K562 (cell line): ENCODE measurements at regions not wholly inside any gene's neighbourhood (a gene's known extent, or its start where the extent isn't known, plus 50 kb on each side); places are given as distances from the start of the nearest gene placed in this dataset.

Source experiments
- CHD7 ChIP-seq: fragments of 200-600 bp; sonication (generic); IDR thresholded peaks from one replicate; pipeline ENCODE4 v1.6.1; 2012; ENCODE audit warnings: mild to moderate bottlenecking, low read depth, low read length, inconsistent platforms
- DACH1 ChIP-seq: fragments of 450-650 bp; IDR thresholded peaks from 2 replicates; pipeline ENCODE4 v1.6.1; 2018; ENCODE audit not compliant: partially characterized antibody
- HSF4 ChIP-seq: fragments of 250-450 bp; sonication (Bioruptor Pico); IDR thresholded peaks from 2 replicates; pipeline ENCODE4 v2.1.2; 2022; ENCODE audit warnings: mild to moderate bottlenecking, moderate library complexity, borderline replicate concordance
- SPI1 ChIP-seq: IDR thresholded peaks from 2 replicates; pipeline ENCODE4 v1.6.1; 2011; ENCODE audit warnings: low read depth, low read length, control low read depth, borderline replicate concordance
- TAL1 ChIP-seq: fragments of 450-650 bp; IDR thresholded peaks from 2 replicates; pipeline ENCODE4 v1.6.1; 2016; ENCODE audit warnings: mild to moderate bottlenecking
- ZBTB8A ChIP-seq: fragments of 450-650 bp; IDR thresholded peaks from 2 replicates; pipeline ENCODE4 v1.6.1; 2018; ENCODE audit warnings: mild to moderate bottlenecking, moderate library complexity; ENCODE audit not compliant: partially characterized antibody
- ZFP36 ChIP-seq: fragments of 150-350 bp; IDR thresholded peaks from 2 replicates; pipeline ENCODE4 v1.6.1; 2018; ENCODE audit warnings: low read length, low read depth; ENCODE audit not compliant: partially characterized antibody
- ZFPM2 ChIP-seq: fragments of 250-450 bp; sonication (Bioruptor Pico); IDR thresholded peaks from 2 replicates; pipeline ENCODE4 v1.5.1; 2022; ENCODE audit warnings: mild to moderate bottlenecking
- ZNF507 ChIP-seq: conservative IDR thresholded peaks from 2 replicates; pipeline ENCODE4 v1.6.1; 2017; ENCODE audit warnings: missing genetic modification characterization, missing compliant biosample characterization
- ZNF57 ChIP-seq: fragments of 450-650 bp; formaldehyde crosslinking; IDR thresholded peaks from 2 replicates; pipeline ENCODE4 v1.4.0; 2020; ENCODE audit warnings: mild to moderate bottlenecking, moderate library complexity
- TF ChIP-seq, protein P1 (sequence below): fragments of 200-400 bp; formaldehyde crosslinking; IDR thresholded peaks from 2 replicates; pipeline ENCODE4 v1.6.1; 2017; ENCODE audit warnings: mild to moderate bottlenecking, low read depth, low read length, moderate library complexity
- TF ChIP-seq, protein P2 (sequence below): IDR thresholded peaks from 2 replicates; pipeline ENCODE4 v1.6.1; 2014; ENCODE audit warnings: antibody characterized with exemption

DNA sequence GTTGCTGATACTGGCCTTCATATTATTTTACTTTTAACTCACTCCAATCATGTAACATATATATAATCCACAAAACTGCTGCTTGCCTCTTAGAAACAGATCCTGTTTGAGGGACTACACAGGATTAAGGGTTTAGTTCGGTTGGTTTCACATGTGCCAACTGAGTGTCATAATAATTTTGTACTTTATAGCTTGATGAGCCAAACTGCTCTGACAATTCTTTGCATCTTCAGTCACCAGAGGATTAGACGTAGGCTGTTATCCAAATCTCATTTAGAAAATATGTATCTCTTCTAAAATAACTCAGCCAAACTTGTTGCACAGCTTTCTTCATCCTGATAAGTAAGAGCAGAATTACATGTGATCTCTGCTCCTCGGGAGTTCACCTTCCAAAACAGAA lies 643.6 kb upstream of the PTCHD4 start (continued):
- no peak for TF ChIP-seq CHD7
- TF ChIP-seq, protein P1, sequence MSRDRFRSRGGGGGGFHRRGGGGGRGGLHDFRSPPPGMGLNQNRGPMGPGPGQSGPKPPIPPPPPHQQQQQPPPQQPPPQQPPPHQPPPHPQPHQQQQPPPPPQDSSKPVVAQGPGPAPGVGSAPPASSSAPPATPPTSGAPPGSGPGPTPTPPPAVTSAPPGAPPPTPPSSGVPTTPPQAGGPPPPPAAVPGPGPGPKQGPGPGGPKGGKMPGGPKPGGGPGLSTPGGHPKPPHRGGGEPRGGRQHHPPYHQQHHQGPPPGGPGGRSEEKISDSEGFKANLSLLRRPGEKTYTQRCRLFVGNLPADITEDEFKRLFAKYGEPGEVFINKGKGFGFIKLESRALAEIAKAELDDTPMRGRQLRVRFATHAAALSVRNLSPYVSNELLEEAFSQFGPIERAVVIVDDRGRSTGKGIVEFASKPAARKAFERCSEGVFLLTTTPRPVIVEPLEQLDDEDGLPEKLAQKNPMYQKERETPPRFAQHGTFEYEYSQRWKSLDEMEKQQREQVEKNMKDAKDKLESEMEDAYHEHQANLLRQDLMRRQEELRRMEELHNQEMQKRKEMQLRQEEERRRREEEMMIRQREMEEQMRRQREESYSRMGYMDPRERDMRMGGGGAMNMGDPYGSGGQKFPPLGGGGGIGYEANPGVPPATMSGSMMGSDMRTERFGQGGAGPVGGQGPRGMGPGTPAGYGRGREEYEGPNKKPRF: no peak
- TF ChIP-seq, protein P2, sequence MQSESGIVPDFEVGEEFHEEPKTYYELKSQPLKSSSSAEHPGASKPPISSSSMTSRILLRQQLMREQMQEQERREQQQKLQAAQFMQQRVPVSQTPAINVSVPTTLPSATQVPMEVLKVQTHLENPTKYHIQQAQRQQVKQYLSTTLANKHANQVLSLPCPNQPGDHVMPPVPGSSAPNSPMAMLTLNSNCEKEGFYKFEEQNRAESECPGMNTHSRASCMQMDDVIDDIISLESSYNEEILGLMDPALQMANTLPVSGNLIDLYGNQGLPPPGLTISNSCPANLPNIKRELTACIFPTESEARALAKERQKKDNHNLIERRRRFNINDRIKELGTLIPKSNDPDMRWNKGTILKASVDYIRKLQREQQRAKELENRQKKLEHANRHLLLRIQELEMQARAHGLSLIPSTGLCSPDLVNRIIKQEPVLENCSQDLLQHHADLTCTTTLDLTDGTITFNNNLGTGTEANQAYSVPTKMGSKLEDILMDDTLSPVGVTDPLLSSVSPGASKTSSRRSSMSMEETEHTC: no peak
- TF ChIP-seq ZFP36: no peak
- no peak for TF ChIP-seq ZBTB8A
- no peak for TF ChIP-seq ZNF507 (tag)
- no peak for TF ChIP-seq TAL1
- TF ChIP-seq DACH1: no peak
- no peak for TF ChIP-seq SPI1
- no peak for TF ChIP-seq ZNF57 (CRISPR knock-in tag)
- no peak for TF ChIP-seq ZFPM2
- no peak for TF ChIP-seq HSF4
- TF ChIP-seq, all 486 proteins: peak for 0
